ENCODE measurements at regions not wholly inside any gene's neighbourhood (a gene's known extent, or its start where the extent isn't known, plus 50 kb on each side); places are given as distances from the start of the nearest gene placed in this dataset.

- no peaks in the 10 kb centered on the region; the same call in 2 of the 3 replicates for H3K36me3 Mint-ChIP-seq (ENCODE audit: low read depth)
- no peaks in the 10 kb centered on the region for H3K79me2 ChIP-seq (replicated peaks; ENCODE audit: insufficient read depth)
- H3F3A ChIP-seq (replicated peaks; ENCODE audit: low read depth) = no peaks in the 10 kb centered on the region
- peak overlapping the region; percentile 79 for H3K27ac ChIP-seq (ENCODE audit: low read depth)
- peaks cover 29% of the 10 kb centered on the region for H3K27me3 Mint-ChIP-seq (ENCODE audit: insufficient read depth, low read depth, poor library complexity)
- peaks cover 20% of the 10 kb centered on the region for H3K4me1 ChIP-seq (ENCODE audit: insufficient read depth)
- no peak for TF ChIP-seq EZH2phosphoT487 (IDR thresholded peaks at IDR 0.05; ENCODE audit: unreplicated experiment)
- no peak for TF ChIP-seq ZNF331 (CRISPR knock-in tag; IDR thresholded peaks at IDR 0.05; ENCODE audit: low read depth)
- TF ChIP-seq JUNB (IDR thresholded peaks at IDR 0.05; ENCODE audit: unreplicated experiment) = no peak
- H3K4me3 Mint-ChIP-seq = no peak overlapping the region
- H3K9me3 Mint-ChIP-seq = 0 out of 3 replicates have a peak, but pooled peaks cover 2% of the 10 kb centered on the region
- H3K4me3 ChIP-seq = no peak overlapping the region
- no peaks in the 10 kb centered on the region for H3K27me3 ChIP-seq (ENCODE audit: insufficient read depth)
- no peaks in the 10 kb centered on the region for H4K20me1 ChIP-seq (replicated peaks; ENCODE audit: insufficient read depth)
- H3K36me3 ChIP-seq (ENCODE audit: insufficient read depth) = no peaks in the 10 kb centered on the region
- H3K9me2 ChIP-seq (ENCODE audit: insufficient read depth) = no peaks in the 10 kb centered on the region
- H2AFZ ChIP-seq = no peak overlapping the region
- peaks cover 35% of the 10 kb centered on the region for H3K4me1 Mint-ChIP-seq
- ATAC-seq = no peak
- no peak for DNase-seq (ENCODE audit: low spot score)
- peak overlapping the region; percentile 11; the same call in 1 of the 2 replicates for H3K4me2 ChIP-seq
- peak overlapping the region; percentile 67; the same call in 1 of the 2 replicates for H3K27ac Mint-ChIP-seq
Observed at GRCh38 chr6:26243132-26243531, 121.9 kb upstream of the BTN3A2 start.

- H3K36me3 Mint-ChIP-seq (ENCODE audit: low read depth) = no peaks in the 10 kb centered on the region; the same call in 2 of the 3 replicates
- no peak overlapping the region for H3K4me3 Mint-ChIP-seq
- H3K27me3 ChIP-seq (ENCODE audit: insufficient read depth) = no peaks in the 10 kb centered on the region
- 0 out of 3 replicates have a peak, but pooled peaks cover 2% of the 10 kb centered on the region for H3K9me3 Mint-ChIP-seq
- no peak overlapping the region for H3K4me3 ChIP-seq
- no peak overlapping the region for H2AFZ ChIP-seq
- H3K79me2 ChIP-seq (replicated peaks; ENCODE audit: insufficient read depth) = no peaks in the 10 kb centered on the region
- 0 out of 2 replicates have a peak overlapping the region, but pooled peaks have one; percentile 11 for H3K4me2 ChIP-seq
- peaks cover 21% of the 10 kb centered on the region for H3K4me1 ChIP-seq (ENCODE audit: insufficient read depth)
- no peak for DNase-seq (ENCODE audit: low spot score)
- H3K4me1 Mint-ChIP-seq = peaks cover 40% of the 10 kb centered on the region
- no peaks in the 10 kb centered on the region for H3K36me3 ChIP-seq (ENCODE audit: insufficient read depth)
- peak overlapping the region; percentile 79 for H3K27ac ChIP-seq (ENCODE audit: low read depth)
- H3K27ac Mint-ChIP-seq = no peak overlapping the region
- no peak for ATAC-seq
- no peaks in the 10 kb centered on the region for H4K20me1 ChIP-seq (replicated peaks; ENCODE audit: insufficient read depth)
- H3F3A ChIP-seq (replicated peaks; ENCODE audit: low read depth) = no peaks in the 10 kb centered on the region
- no peaks in the 10 kb centered on the region for H3K9me2 ChIP-seq (ENCODE audit: insufficient read depth)
- H3K27me3 Mint-ChIP-seq (ENCODE audit: insufficient read depth, low read depth, poor library complexity) = peaks cover 30% of the 10 kb centered on the region
- TF ChIP-seq ZNF114 (CRISPR knock-in tag; IDR thresholded peaks at IDR 0.05) (no peak), EZH2 (IDR thresholded peaks at IDR 0.05; ENCODE audit: low read depth, unreplicated experiment) (no peak), ZNF331 (CRISPR knock-in tag; IDR thresholded peaks at IDR 0.05; ENCODE audit: low read depth) (no peak), CTCF (conservative IDR thresholded peaks at IDR 0.05; ENCODE audit: low read depth in 2 of 2) (no peak), ZNF462 (CRISPR knock-in tag; IDR thresholded peaks at IDR 0.05) (no peak), POLR2AphosphoS5 (IDR thresholded peaks at IDR 0.05; ENCODE audit: low read depth) (no peak), NANOG (IDR thresholded peaks at IDR 0.05; ENCODE audit: borderline replicate concordance) (no peak), REST (IDR thresholded peaks at IDR 0.05; ENCODE audit: unreplicated experiment) (no peak), JUNB (IDR thresholded peaks at IDR 0.05; ENCODE audit: unreplicated experiment) (no peak)
Observed at GRCh38 chr6:26243752-26244151, 121.2 kb upstream of the BTN3A2 start.
